Parathyroid adenoma (tissue), 2 donors: ENCODE measurements at regions not wholly inside any gene's neighbourhood (a gene's known extent, or its start where the extent isn't known, plus 50 kb on each side); places are given as distances from the start of the nearest gene placed in this dataset.
A peak's percentile ranks its signal among the peaks of the same experiment; 100 is the strongest.

ENCODE experiments used
- H2AFZ ChIP-seq: fragments of 300-600 bp; sonication (generic); one replicate; pipeline ENCODE4 v1.7.0; 2017; ENCODE audit warnings: antibody characterized with exemption, mild to moderate bottlenecking
- H3K27ac ChIP-seq: fragments of 300-600 bp; sonication (generic); one replicate; pipeline ENCODE4 v1.7.0; 2017
- H3K27me3 ChIP-seq: fragments of 300-600 bp; sonication (generic); one replicate; pipeline ENCODE4 v1.7.0; 2017; ENCODE audit warnings: low read length; ENCODE audit not compliant: control insufficient read depth, insufficient read depth
- H3K36me3 ChIP-seq: fragments of 300-600 bp; sonication (generic); one replicate; pipeline ENCODE4 v1.7.0; 2017; ENCODE audit warnings: low read length; ENCODE audit not compliant: control insufficient read depth, insufficient read depth
- H3K4me1 ChIP-seq: fragments of 300-600 bp; sonication (generic); one replicate; pipeline ENCODE4 v1.7.0; 2017; ENCODE audit warnings: control low read depth
- H3K4me2 ChIP-seq: fragments of 300-600 bp; sonication (generic); one replicate; pipeline ENCODE4 v1.7.0; 2017; ENCODE audit warnings: low read length
- H3K4me3 ChIP-seq: fragments of 300-600 bp; sonication (generic); one replicate; pipeline ENCODE4 v1.7.0; 2017; ENCODE audit warnings: low read depth, low read length
- H3K79me2 ChIP-seq: fragments of 300-600 bp; sonication (generic); one replicate; pipeline ENCODE4 v1.7.0; 2017; ENCODE audit warnings: control low read depth
- H3K9ac ChIP-seq: fragments of 300-600 bp; sonication (generic); one replicate; pipeline ENCODE4 v1.7.0; 2017; ENCODE audit warnings: mild to moderate bottlenecking
- H3K9me3 ChIP-seq: fragments of 300-600 bp; sonication (generic); one replicate; pipeline ENCODE4 v1.7.0; 2017; ENCODE audit warnings: low read length; ENCODE audit not compliant: control insufficient read depth
- CTCF ChIP-seq: fragments of 300-600 bp; sonication (generic); IDR thresholded peaks from one replicate; pipeline ENCODE4 v1.7.0; 2017; ENCODE audit warnings: antibody characterized with exemption, mild to moderate bottlenecking
- donor health status: primary hyperparathyroidism.

- Histone ChIP-seq H3K4me2 (peak overlapping the region; percentile 45), H3K4me1 (peaks cover 28% of the 10 kb centered on the region), H2AFZ (peak overlapping the region; percentile 40), H3K79me2 (peaks cover 50% of the 10 kb centered on the region), H3K9ac (no peak overlapping the region), H3K9me3 (no peaks in the 10 kb centered on the region), H3K36me3 (no peaks in the 10 kb centered on the region), H3K4me3 (peak overlapping the region; percentile 52), H3K27me3 (no peaks in the 10 kb centered on the region), H3K27ac (peak overlapping the region; percentile 81)
- peak; percentile 47 for TF ChIP-seq CTCF
Measured at GRCh38 chr17:77374170-77374936, 233.6 kb downstream of the SEC14L1 start.

- Histone ChIP-seq H3K27ac (peak overlapping the region; percentile 81), H3K4me2 (no peak overlapping the region), H3K27me3 (no peaks in the 10 kb centered on the region), H2AFZ (no peak overlapping the region), H3K79me2 (peaks cover 42% of the 10 kb centered on the region), H3K4me1 (peaks cover 33% of the 10 kb centered on the region), H3K9ac (no peak overlapping the region), H3K9me3 (no peaks in the 10 kb centered on the region), H3K4me3 (no peak overlapping the region), H3K36me3 (no peaks in the 10 kb centered on the region)
- no peak for TF ChIP-seq CTCF
Measured at GRCh38 chr17:77375108-77375916, 234.5 kb downstream of the SEC14L1 start.

- H3K79me2 ChIP-seq, result peaks cover 45% of the 10 kb centered on the region
- H2AFZ ChIP-seq, result no peak overlapping the region
- no peaks in the 10 kb centered on the region for H3K36me3 ChIP-seq
- no peak for TF ChIP-seq CTCF
- H3K4me1 ChIP-seq, result peaks cover 39% of the 10 kb centered on the region
- H3K4me3 ChIP-seq, result no peak overlapping the region
- H3K27ac ChIP-seq, result peak overlapping the region; percentile 81
- H3K4me2 ChIP-seq, result no peak overlapping the region
- no peak overlapping the region for H3K9ac ChIP-seq
- H3K27me3 ChIP-seq, result no peaks in the 10 kb centered on the region
- no peaks in the 10 kb centered on the region for H3K9me3 ChIP-seq
Measured at GRCh38 chr17:77375917-77376651, 235.3 kb downstream of the SEC14L1 start.

- Histone ChIP-seq H3K4me1 (peaks cover 31% of the 10 kb centered on the region), H3K36me3 (no peaks in the 10 kb centered on the region), H3K27ac (no peak overlapping the region), H3K9ac (no peak overlapping the region), H3K9me3 (no peaks in the 10 kb centered on the region), H3K4me3 (no peak overlapping the region), H3K4me2 (no peak overlapping the region), H2AFZ (no peak overlapping the region), H3K79me2 (peaks cover 45% of the 10 kb centered on the region), H3K27me3 (no peaks in the 10 kb centered on the region)
- no peak for TF ChIP-seq CTCF
Measured at GRCh38 chr17:77376795-77377709, 236.3 kb downstream of the SEC14L1 start.
